Activated naive CD8-positive, alpha-beta T cell treated with anti-CD3 and anti-CD28 coated beads, Interleukin-2, amount 50 U/mL, for 16 hours (primary cell): ENCODE measurements at regions not wholly inside any gene's neighbourhood (a gene's known extent, or its start where the extent isn't known, plus 50 kb on each side); places are given as distances from the start of the nearest gene placed in this dataset.

Experiments
- DNase-seq: peaks from one replicate; pipeline ENCODE4 v3.0.0-alpha.2; 2020; ENCODE audit warnings: low read depth, low spot score

GRCh38 chr16:65916995-65917394, 449.5 kb upstream of the CDH5 start:
- DNase-seq = no peak

- DNase-seq = no peak
Observed at GRCh38 chr16:65910291-65910690, 456.2 kb upstream of the CDH5 start.

- no peak for DNase-seq
Observed at GRCh38 chr16:65909310-65910050, 457.0 kb upstream of the CDH5 start.

- DNase-seq = no peak
Observed at GRCh38 chr16:65908568-65908967, 457.9 kb upstream of the CDH5 start.

- no peak for DNase-seq
Observed at GRCh38 chr16:65905331-65905730, 461.2 kb upstream of the CDH5 start.

GRCh38 chr16:65896448-65897153, 469.9 kb upstream of the CDH5 start:
- no peak for DNase-seq

GRCh38 chr16:65895906-65896305, 470.6 kb upstream of the CDH5 start:
- no peak for DNase-seq

- DNase-seq = no peak
Observed at GRCh38 chr16:65895486-65895885, 471.0 kb upstream of the CDH5 start.

- DNase-seq = no peak
Observed at GRCh38 chr16:65890203-65890602, 476.3 kb upstream of the CDH5 start.

GRCh38 chr16:65889533-65889966, 476.9 kb upstream of the CDH5 start:
- DNase-seq = no peak

GRCh38 chr16:65888201-65888600, 478.3 kb upstream of the CDH5 start:
- DNase-seq = no peak

- DNase-seq = no peak
Observed at GRCh38 chr16:65884018-65884417, 482.5 kb upstream of the CDH5 start.

- DNase-seq = no peak
Observed at GRCh38 chr16:65878347-65878746, 488.1 kb upstream of the CDH5 start.

GRCh38 chr16:65876624-65877023, 489.9 kb upstream of the CDH5 start:
- no peak for DNase-seq

GRCh38 chr16:65876056-65876408, 490.5 kb upstream of the CDH5 start:
- DNase-seq = no peak

- no peak for DNase-seq
Observed at GRCh38 chr16:65875381-65876055, 491.0 kb upstream of the CDH5 start.

- no peak for DNase-seq
Observed at GRCh38 chr16:65869261-65869660, 497.2 kb upstream of the CDH5 start.

- DNase-seq = no peak
Observed at GRCh38 chr16:65867276-65867960, 499.1 kb upstream of the CDH5 start.

- no peak for DNase-seq
Observed at GRCh38 chr16:65863236-65863635, 503.3 kb upstream of the CDH5 start.

GRCh38 chr16:65861131-65861731, 505.3 kb upstream of the CDH5 start:
- no peak for DNase-seq
